ENCODE measurements at regions not wholly inside any gene's neighbourhood (a gene's known extent, or its start where the extent isn't known, plus 50 kb on each side); places are given as distances from the start of the nearest gene placed in this dataset.

DNA sequence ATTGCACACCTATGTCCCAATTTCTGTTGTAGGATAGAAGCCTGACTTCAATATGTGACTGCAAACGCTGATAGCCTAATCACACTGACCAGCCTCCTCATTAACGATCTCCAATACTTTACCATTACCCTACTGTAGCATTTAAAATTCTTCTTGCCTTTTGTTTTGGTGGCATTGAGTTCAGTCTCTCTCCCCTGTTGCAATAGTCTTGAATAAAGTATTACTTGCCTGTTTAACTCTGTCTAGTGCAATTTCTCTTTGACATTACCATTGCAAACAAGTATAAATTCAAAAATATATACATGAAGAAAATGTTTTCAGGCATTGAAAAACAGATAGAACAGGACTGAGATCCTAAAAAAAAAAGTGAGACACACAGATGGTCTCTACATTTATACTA, 649.1 kb upstream of the B3GAT1 start (continued):
- TF ChIP-seq, protein P1, sequence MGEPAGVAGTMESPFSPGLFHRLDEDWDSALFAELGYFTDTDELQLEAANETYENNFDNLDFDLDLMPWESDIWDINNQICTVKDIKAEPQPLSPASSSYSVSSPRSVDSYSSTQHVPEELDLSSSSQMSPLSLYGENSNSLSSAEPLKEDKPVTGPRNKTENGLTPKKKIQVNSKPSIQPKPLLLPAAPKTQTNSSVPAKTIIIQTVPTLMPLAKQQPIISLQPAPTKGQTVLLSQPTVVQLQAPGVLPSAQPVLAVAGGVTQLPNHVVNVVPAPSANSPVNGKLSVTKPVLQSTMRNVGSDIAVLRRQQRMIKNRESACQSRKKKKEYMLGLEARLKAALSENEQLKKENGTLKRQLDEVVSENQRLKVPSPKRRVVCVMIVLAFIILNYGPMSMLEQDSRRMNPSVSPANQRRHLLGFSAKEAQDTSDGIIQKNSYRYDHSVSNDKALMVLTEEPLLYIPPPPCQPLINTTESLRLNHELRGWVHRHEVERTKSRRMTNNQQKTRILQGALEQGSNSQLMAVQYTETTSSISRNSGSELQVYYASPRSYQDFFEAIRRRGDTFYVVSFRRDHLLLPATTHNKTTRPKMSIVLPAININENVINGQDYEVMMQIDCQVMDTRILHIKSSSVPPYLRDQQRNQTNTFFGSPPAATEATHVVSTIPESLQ (CRISPR knock-in tag; IDR thresholded peaks at IDR 0.05): no peak
- TF ChIP-seq NR2C2 (CRISPR knock-in tag; IDR thresholded peaks at IDR 0.05): no peak

DNA sequence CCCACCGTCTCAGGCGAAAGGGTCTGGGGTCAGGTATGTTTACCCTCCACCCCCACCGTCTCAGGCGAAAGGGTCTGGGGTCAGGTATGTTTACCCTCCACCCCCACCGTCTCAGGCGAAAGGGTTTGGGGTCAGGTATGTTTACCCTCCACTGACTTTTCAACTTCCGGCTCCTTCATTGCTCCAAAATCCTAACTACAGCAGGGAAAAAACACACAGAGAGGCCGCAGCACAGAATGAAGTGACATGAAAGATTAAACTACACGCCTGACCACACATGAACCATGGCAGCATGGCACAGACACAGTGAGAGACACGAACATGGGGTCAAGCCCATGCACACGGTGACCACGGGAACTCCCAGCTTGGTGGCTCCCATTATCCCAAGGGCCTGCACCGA, 634.9 kb upstream of the B3GAT1 start:
- ATAC-seq (no peak), DNase-seq (ENCODE audit: low spot score) (no peak)
- no peak for TF ChIP-seq NFYB (CRISPR knock-in tag; conservative IDR thresholded peaks at IDR 0.05; ENCODE audit: low read depth)
- TF ChIP-seq GRHL2 (CRISPR knock-in tag; IDR thresholded peaks at IDR 0.05; ENCODE audit: insufficient replicate concordance, severe bottlenecking): no peak
- TF ChIP-seq JAZF1 (CRISPR knock-in tag; IDR thresholded peaks at IDR 0.05): no peak
- no peak for TF ChIP-seq TP53 (CRISPR knock-in tag; IDR thresholded peaks at IDR 0.05)
- TF ChIP-seq SOX15 (CRISPR knock-in tag; IDR thresholded peaks at IDR 0.05): no peak
- no peak for TF ChIP-seq ZSCAN18 (CRISPR knock-in tag; IDR thresholded peaks at IDR 0.05)
- TF ChIP-seq AFF4 (CRISPR knock-in tag; IDR thresholded peaks at IDR 0.05; ENCODE audit: borderline replicate concordance): no peak
- TF ChIP-seq CREM (CRISPR knock-in tag; IDR thresholded peaks at IDR 0.05): no peak
- no peak for TF ChIP-seq E2F4 (CRISPR knock-in tag; IDR thresholded peaks at IDR 0.05; ENCODE audit: borderline replicate concordance, low read depth)
- no peak for TF ChIP-seq TEAD4 (CRISPR knock-in tag; IDR thresholded peaks at IDR 0.05)
- TF ChIP-seq ESRRA (CRISPR knock-in tag; IDR thresholded peaks at IDR 0.05; ENCODE audit: borderline replicate concordance): no peak
- TF ChIP-seq ZMAT4 (CRISPR knock-in tag; IDR thresholded peaks at IDR 0.05): no peak
- no peak for TF ChIP-seq TEAD1 (CRISPR knock-in tag; IDR thresholded peaks at IDR 0.05)
- TF ChIP-seq FOXJ3 (CRISPR knock-in tag; IDR thresholded peaks at IDR 0.05; ENCODE audit: borderline replicate concordance): no peak
- no peak for TF ChIP-seq TCF7 (CRISPR knock-in tag; IDR thresholded peaks at IDR 0.05; ENCODE audit: low read depth)
- no peak for TF ChIP-seq SMAD3 (CRISPR knock-in tag; IDR thresholded peaks at IDR 0.05; ENCODE audit: borderline replicate concordance)
- TF ChIP-seq MAX (CRISPR knock-in tag; IDR thresholded peaks at IDR 0.05): no peak
- no peak for TF ChIP-seq ZBTB43 (CRISPR knock-in tag; IDR thresholded peaks at IDR 0.05)
- ChIA-PET POLR2A (no interaction called here), CTCF (no interaction called here)
- Mint-ChIP-seq H3K36me3 (no peaks in the 10 kb centered on the region), H3K4me1 (peaks cover 3% of the 10 kb centered on the region; the same call in 1 of the 2 replicates), H3K27ac (no peak overlapping the region), H3K27me3 (ENCODE audit: low read depth) (peaks cover 2% of the 10 kb centered on the region), H3K9me3 (peaks cover 9% of the 10 kb centered on the region), H3K4me3 (no peak overlapping the region)

Measured in WTC11 (cell line).